Stimulated activated CD8-positive, alpha-beta memory T cell treated with anti-CD3 and anti-CD28 coated beads, Interleukin-12 subunit alpha, Interleukin-12 subunit beta, amount 100 ng/mL, for 1 hour (primary cell): ENCODE measurements at regions not wholly inside any gene's neighbourhood (a gene's known extent, or its start where the extent isn't known, plus 50 kb on each side); places are given as distances from the start of the nearest gene placed in this dataset.
"Not testable (repeated sequence)": the region's sequence is repeated elsewhere in the genome, so short reads cannot be mapped to it uniquely, and the experiment has no call there.

Experiments used
- DNase-seq: peaks from one replicate; pipeline ENCODE4 v3.0.0-alpha.2; 2020; ENCODE audit warnings: low read depth

- no peak for DNase-seq
Measured at GRCh38 chr2:195304310-195304709, 352.7 kb upstream of the SLC39A10 start.

- DNase-seq: no peak
Measured at GRCh38 chr2:195300631-195301030, 356.4 kb upstream of the SLC39A10 start.

- DNase-seq: no peak
Measured at GRCh38 chr2:195299600-195299999, 357.4 kb upstream of the SLC39A10 start.

GRCh38 chr2:195296490-195296889 lies 360.5 kb upstream of the SLC39A10 start:
- no peak for DNase-seq

GRCh38 chr2:195289081-195289480 lies 367.9 kb upstream of the SLC39A10 start:
- DNase-seq: no peak

GRCh38 chr2:195279840-195280427 lies 377.1 kb upstream of the SLC39A10 start:
- no peak for DNase-seq

- no peak for DNase-seq
Measured at GRCh38 chr2:195270466-195271039, 386.5 kb upstream of the SLC39A10 start.

- no peak for DNase-seq
Measured at GRCh38 chr2:195269220-195269619, 387.8 kb upstream of the SLC39A10 start.

GRCh38 chr2:195257979-195258378 lies 399.0 kb upstream of the SLC39A10 start:
- no peak for DNase-seq

- no peak for DNase-seq
Measured at GRCh38 chr2:195252018-195252417, 405.0 kb upstream of the SLC39A10 start.

- DNase-seq: no peak
Measured at GRCh38 chr2:195251214-195251613, 405.8 kb upstream of the SLC39A10 start.

GRCh38 chr2:195238826-195239225 lies 418.2 kb upstream of the SLC39A10 start:
- no peak for DNase-seq

GRCh38 chr2:195238379-195238778 lies 418.6 kb upstream of the SLC39A10 start:
- DNase-seq: no peak

- not testable (repeated sequence) for DNase-seq
Measured at GRCh38 chr2:195228547-195228946, 428.5 kb upstream of the SLC39A10 start.

- DNase-seq: no peak
Measured at GRCh38 chr2:195214072-195214471, 443.0 kb upstream of the SLC39A10 start.

GRCh38 chr2:195212586-195212985 lies 444.4 kb upstream of the SLC39A10 start:
- no peak for DNase-seq

GRCh38 chr2:195202163-195202845 lies 454.7 kb upstream of the SLC39A10 start:
- DNase-seq: no peak

GRCh38 chr2:195199864-195200263 lies 457.2 kb upstream of the SLC39A10 start:
- DNase-seq: no peak

- no peak for DNase-seq
Measured at GRCh38 chr2:195181059-195181705, 475.8 kb upstream of the SLC39A10 start.

GRCh38 chr2:195168369-195168768 lies 488.7 kb upstream of the SLC39A10 start:
- no peak for DNase-seq

- DNase-seq: no peak
Measured at GRCh38 chr2:195164930-195165329, 492.1 kb upstream of the SLC39A10 start.

GRCh38 chr2:195162918-195163317 lies 494.1 kb upstream of the SLC39A10 start:
- DNase-seq: no peak

- no peak for DNase-seq
Measured at GRCh38 chr2:195162194-195162593, 494.8 kb upstream of the SLC39A10 start.
